Natural killer cell (primary cell): ENCODE measurements at regions not wholly inside any gene's neighbourhood (a gene's known extent, or its start where the extent isn't known, plus 50 kb on each side); places are given as distances from the start of the nearest gene placed in this dataset.

Experiments
- ATAC-seq, 3 donors: fragments of 150-1000 bp in 2 of 3; fragments of 200-7000 bp in 1 of 3; cut with Tn5 transposase; 1 replicate in 1 of 3; 2 replicates in 2 of 3; pipeline ENCODE4 v1.10.0; 2021; ENCODE audit warnings: mild to moderate bottlenecking in 2 of 3, moderate library complexity in 2 of 3
- DNase-seq, 2 donors: peaks; one replicate each; pipeline versions ENCODE4 v3.0.0 to v3.0.0-alpha.2; 2013 to 2021; ENCODE audit warnings: mixed read lengths in 1 of 2
- H3K27ac ChIP-seq: one replicate; pipeline ENCODE4 v1.5.1; 2013; ENCODE audit warnings: mild to moderate bottlenecking, low read length
- H3K27me3 ChIP-seq: one replicate; pipeline ENCODE4 v1.6.1; 2013; ENCODE audit warnings: low read length; ENCODE audit not compliant: control insufficient read depth, insufficient read depth
- H3K36me3 ChIP-seq: one replicate; pipeline ENCODE4 v1.6.1; 2013; ENCODE audit warnings: low read length; ENCODE audit not compliant: control insufficient read depth, insufficient read depth
- H3K4me1 ChIP-seq: one replicate; pipeline ENCODE4 v1.6.1; 2013; ENCODE audit warnings: low read length; ENCODE audit not compliant: control insufficient read depth, insufficient read depth
- H3K4me3 ChIP-seq: one replicate; pipeline ENCODE4 v1.5.1; 2013; ENCODE audit warnings: low read length
- H3K9me3 ChIP-seq: one replicate; pipeline ENCODE4 v1.6.1; 2013; ENCODE audit warnings: low read length; ENCODE audit not compliant: control insufficient read depth, insufficient read depth
- H3K27ac Mint-ChIP-seq, 2 donors: one replicate each; pipeline ENCODE4 v1.8.0; 2022; ENCODE audit warnings: mild to moderate bottlenecking in 2 of 2, mixed read lengths in 2 of 2, moderate library complexity in 1 of 2
- H3K27me3 Mint-ChIP-seq, 2 donors: one replicate each; pipeline ENCODE4 v1.8.0; 2022; ENCODE audit warnings: low read depth in 2 of 2, mixed read lengths in 2 of 2
- H3K36me3 Mint-ChIP-seq: one replicate; pipeline ENCODE4 v1.8.0; 2022; ENCODE audit warnings: mixed read lengths
- H3K4me1 Mint-ChIP-seq, 2 donors: one replicate each; pipeline ENCODE4 v1.8.0; 2022; ENCODE audit warnings: mixed read lengths in 2 of 2
- H3K4me3 Mint-ChIP-seq: one replicate; pipeline ENCODE4 v1.8.0; 2022; ENCODE audit warnings: mild to moderate bottlenecking, moderate library complexity, mixed read lengths
- H3K9me3 Mint-ChIP-seq, 2 donors: one replicate each; pipeline ENCODE4 v1.8.0; 2022; ENCODE audit warnings: mixed read lengths in 2 of 2
- CTCF ChIP-seq: fragments of 200-600 bp; IDR thresholded peaks from one replicate; pipeline ENCODE4 v1.8.0; 2022; ENCODE audit warnings: antibody characterized with exemption
- WGBS: methylation state at CpG from one replicate; pipeline ENCODE4 v1.1.7; 2013; ENCODE audit warnings: missing lambda C conversion rate; ENCODE audit not compliant: insufficient coverage; 5-methylcytosine and 5-hydroxymethylcytosine counted together
- intact Hi-C: fragments of 100-400 bp; cut with micrococcal nuclease; formaldehyde crosslinking; loops from one replicate; pipeline ENCODE4 v1.14.2; 2022

GRCh38 chr12:9332564-9332963 lies 124.4 kb upstream of the PZP start:
- ATAC-seq (no peak), DNase-seq (no peak)
- Histone ChIP-seq H3K4me1 (peaks cover 5% of the 10 kb centered on the region), H3K4me3 (no peak overlapping the region), H3K36me3 (no peaks in the 10 kb centered on the region), H3K27me3 (no peaks in the 10 kb centered on the region), H3K27ac (no peak overlapping the region), H3K9me3 (peaks cover 14% of the 10 kb centered on the region)
- H3K4me3 Mint-ChIP-seq = no peak overlapping the region
- no peaks in the 10 kb centered on the region for H3K27me3 Mint-ChIP-seq
- no peak for TF ChIP-seq CTCF
- H3K27ac Mint-ChIP-seq = no peak overlapping the region
- peaks cover 7 to 8% of the 10 kb centered on the region in 2 donors for H3K4me1 Mint-ChIP-seq
- intact Hi-C loops = no loop called here
- 82% methylated on average over 4 of the region's 4 CpGs for WGBS
- H3K36me3 Mint-ChIP-seq = no peaks in the 10 kb centered on the region
- peaks cover 3 to 7% of the 10 kb centered on the region in 2 donors for H3K9me3 Mint-ChIP-seq

- H3K36me3 Mint-ChIP-seq = no peaks in the 10 kb centered on the region
- intact Hi-C loops = loop anchor here (1.0 kb wide), 1 partner anchor 377 kb away; no protein-coding TSS in a partner anchor
- WGBS = 13% methylated on average over 5 of the region's 5 CpGs
Measured at GRCh38 chr12:9331218-9331626, 123.0 kb upstream of the PZP start.

GRCh38 chr12:9329019-9329418 lies 120.8 kb upstream of the PZP start:
- H3K9me3 Mint-ChIP-seq = no peaks in the 10 kb centered on the region
- peaks cover 21% of the 10 kb centered on the region in 2 donors for H3K4me1 Mint-ChIP-seq
- H3K27me3 ChIP-seq = no peaks in the 10 kb centered on the region
- H3K36me3 Mint-ChIP-seq = no peaks in the 10 kb centered on the region
- no peak overlapping the region for H3K27ac Mint-ChIP-seq
- H3K27me3 Mint-ChIP-seq = no peaks in the 10 kb centered on the region
- no peak for ATAC-seq
- no peak for DNase-seq
- no peaks in the 10 kb centered on the region for H3K36me3 ChIP-seq
- intact Hi-C loops = no loop called here
- H3K4me3 ChIP-seq = no peak overlapping the region
- TF ChIP-seq CTCF = no peak
- H3K9me3 ChIP-seq = no peaks in the 10 kb centered on the region
- peaks cover 19% of the 10 kb centered on the region for H3K4me1 ChIP-seq
- 91% methylated on average over 4 of the region's 5 CpGs for WGBS
- no peak overlapping the region for H3K4me3 Mint-ChIP-seq
- no peak overlapping the region for H3K27ac ChIP-seq

More at GRCh38 chr12:9331218-9331626, 123.0 kb upstream of the PZP start:
- TF ChIP-seq CTCF = peak; percentile 88
- Histone ChIP-seq H3K27me3 (no peaks in the 10 kb centered on the region), H3K9me3 (peaks cover 9% of the 10 kb centered on the region), H3K4me3 (no peak overlapping the region), H3K27ac (no peak overlapping the region), H3K4me1 (peaks cover 19% of the 10 kb centered on the region), H3K36me3 (no peaks in the 10 kb centered on the region)
- H3K27me3 Mint-ChIP-seq = no peaks in the 10 kb centered on the region
- no peak overlapping the region for H3K4me3 Mint-ChIP-seq
- DNase-seq (peak; percentile 65 to 84), ATAC-seq (peak; percentile 84 to 93 (median 90))
- peaks cover under 1 to 2% of the 10 kb centered on the region in 2 donors for H3K9me3 Mint-ChIP-seq
- peaks cover 20 to 21% of the 10 kb centered on the region in 2 donors for H3K4me1 Mint-ChIP-seq
- H3K27ac Mint-ChIP-seq = no peak overlapping the region

- no CpG with 5 or more reads among the region's 2 CpGs for WGBS
- H3K9me3 Mint-ChIP-seq = no peaks in the 10 kb centered on the region
- no peaks in the 10 kb centered on the region for H3K27me3 ChIP-seq
- no peak for TF ChIP-seq CTCF
- H3K27ac Mint-ChIP-seq = no peak overlapping the region
- no peaks in the 10 kb centered on the region for H3K9me3 ChIP-seq
- intact Hi-C loops = no loop called here
- DNase-seq = no peak
- H3K4me3 ChIP-seq = no peak overlapping the region
- peaks cover 19% of the 10 kb centered on the region for H3K4me1 ChIP-seq
- no peak overlapping the region for H3K27ac ChIP-seq
- no peaks in the 10 kb centered on the region for H3K36me3 Mint-ChIP-seq
- H3K4me1 Mint-ChIP-seq = peaks cover 21% of the 10 kb centered on the region in 2 donors
- H3K4me3 Mint-ChIP-seq = no peak overlapping the region
- ATAC-seq = no peak
- H3K27me3 Mint-ChIP-seq = no peaks in the 10 kb centered on the region
- H3K36me3 ChIP-seq = no peaks in the 10 kb centered on the region
Measured at GRCh38 chr12:9328065-9328464, 119.9 kb upstream of the PZP start.
